CD4-positive, alpha-beta T cell treated with Interferon alpha-2 for 1 hour (primary cell): ENCODE measurements at regions not wholly inside any gene's neighbourhood (a gene's known extent, or its start where the extent isn't known, plus 50 kb on each side); places are given as distances from the start of the nearest gene placed in this dataset.
"Not testable (repeated sequence)": the region's sequence is repeated elsewhere in the genome, so short reads cannot be mapped to it uniquely, and the experiment has no call there.

Source experiments
- DNase-seq, 2 donors: peaks; one replicate each; pipeline ENCODE4 v3.0.0-alpha.2; 2020 to 2022

DNA sequence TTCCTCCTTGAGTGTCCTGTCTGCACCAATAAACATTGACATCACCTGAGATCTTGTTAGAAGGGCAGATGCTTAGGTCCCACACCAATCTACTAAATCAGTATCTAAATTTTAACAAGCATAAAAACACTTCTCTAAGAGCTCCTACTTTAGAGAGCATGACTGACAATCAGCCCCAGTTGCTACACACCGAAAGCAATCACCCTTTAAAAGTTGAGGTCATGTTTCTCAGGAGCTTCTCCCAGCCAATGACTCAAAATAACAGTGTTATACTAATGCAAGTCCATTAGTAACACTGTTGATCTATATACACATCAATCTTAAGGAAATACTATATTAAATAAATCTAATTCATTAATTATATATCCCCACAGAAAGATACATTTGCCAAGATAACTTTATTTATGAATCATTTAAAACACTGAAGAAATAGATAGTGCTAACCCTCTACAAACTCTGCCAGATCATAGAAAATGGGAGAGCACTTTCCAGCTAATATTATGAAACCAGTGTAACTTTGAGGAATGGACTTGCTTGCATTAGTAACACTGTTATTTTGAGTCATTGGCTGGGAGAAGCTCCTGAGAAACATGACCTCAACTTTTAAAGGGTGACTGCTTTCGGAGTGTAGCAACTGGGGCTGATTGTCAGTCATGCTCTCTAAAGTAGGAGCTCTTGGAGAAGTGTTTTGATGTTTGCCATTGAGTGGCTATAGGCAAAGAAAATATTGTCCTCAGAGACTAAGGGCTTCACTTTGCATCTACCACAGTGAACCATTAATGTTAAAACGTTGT lies 109.8 kb upstream of the HDX start:
- no peak for DNase-seq

DNA sequence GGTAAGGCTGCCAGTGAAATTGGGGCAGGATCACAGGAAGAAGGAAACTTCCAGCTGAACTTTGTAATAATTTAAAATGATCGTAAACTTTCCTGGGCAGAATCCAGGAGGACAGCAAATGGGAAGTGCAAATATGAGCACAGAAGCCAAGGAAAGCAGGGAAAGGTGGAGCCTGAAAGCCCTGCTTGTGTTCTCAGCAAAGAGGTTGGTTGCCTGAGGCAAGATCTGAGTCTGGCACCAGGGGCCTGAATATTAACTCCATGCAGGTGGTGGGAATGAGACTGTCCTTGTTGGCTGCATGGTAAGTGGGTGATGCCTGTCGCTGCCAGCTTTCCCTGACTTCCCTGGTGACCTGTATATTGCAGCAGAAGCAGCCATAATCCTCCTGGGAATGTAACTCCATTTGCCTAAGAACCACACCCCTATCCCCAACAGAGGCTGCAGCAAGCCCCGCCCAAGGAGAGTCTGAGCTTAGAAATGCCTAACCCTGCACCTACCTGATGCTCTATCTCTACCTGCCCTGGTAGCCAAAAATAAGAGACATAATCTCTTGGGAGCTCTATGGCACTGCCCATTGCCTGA lies 132.0 kb upstream of the HDX start:
- no peak for DNase-seq

GRCh38 chrX:84666086-84666485 lies 163.8 kb upstream of the HDX start:
- DNase-seq, result no peak

GRCh38 chrX:84690228-84690627 lies 188.0 kb upstream of the HDX start:
- no peak for DNase-seq

- DNase-seq, result no peak
Observed at GRCh38 chrX:84709987-84710386, 207.7 kb upstream of the HDX start.

GRCh38 chrX:84710611-84711010 lies 208.4 kb upstream of the HDX start:
- no peak for DNase-seq

DNA sequence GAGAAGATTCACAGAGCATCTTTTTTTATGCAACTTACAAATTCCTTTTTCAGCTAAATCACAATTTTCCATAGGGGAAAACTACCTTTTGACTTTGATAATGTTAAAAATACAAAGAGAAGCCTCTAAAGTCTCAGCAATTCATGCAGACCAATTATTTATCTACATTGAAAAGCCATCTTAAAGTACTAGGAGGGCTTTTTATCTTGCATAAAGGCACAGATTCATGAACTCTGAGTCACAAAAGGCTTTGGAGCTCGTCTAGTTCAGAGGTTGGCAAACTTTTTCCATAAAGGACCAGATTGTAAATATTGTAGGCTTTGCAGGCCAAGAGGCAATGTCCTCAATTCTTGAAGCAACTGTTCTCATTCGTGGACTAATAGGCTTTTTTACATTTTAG lies 210.4 kb upstream of the HDX start:
- DNase-seq, result no peak

DNA sequence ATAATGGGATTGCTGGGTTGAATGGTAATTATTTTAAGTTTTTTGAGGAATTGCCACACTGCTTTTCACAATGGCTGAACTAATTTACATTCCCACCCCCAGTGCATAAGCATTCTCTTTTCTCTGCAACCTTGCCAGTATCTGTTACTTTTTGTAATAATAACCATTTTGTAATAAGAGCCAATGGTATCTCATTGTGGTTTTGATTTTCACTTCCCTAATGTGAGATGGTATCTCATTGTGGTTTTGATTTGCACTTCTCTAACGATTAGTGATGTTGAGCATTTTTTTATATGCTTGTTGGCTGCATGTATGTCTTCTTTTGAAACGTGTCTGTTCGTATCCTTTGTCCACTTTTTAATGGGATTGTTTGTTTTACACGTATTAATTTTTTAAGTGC lies 213.1 kb upstream of the HDX start:
- no peak for DNase-seq

- DNase-seq, result no peak
Observed at GRCh38 chrX:84717343-84717742, 215.1 kb upstream of the HDX start.

GRCh38 chrX:84721416-84721815 lies 219.2 kb upstream of the HDX start:
- no peak for DNase-seq

- no peak for DNase-seq
Observed at GRCh38 chrX:84724576-84724975, 222.3 kb upstream of the HDX start.

- no peak for DNase-seq
Observed at GRCh38 chrX:84729408-84729807, 227.2 kb upstream of the HDX start.

DNA sequence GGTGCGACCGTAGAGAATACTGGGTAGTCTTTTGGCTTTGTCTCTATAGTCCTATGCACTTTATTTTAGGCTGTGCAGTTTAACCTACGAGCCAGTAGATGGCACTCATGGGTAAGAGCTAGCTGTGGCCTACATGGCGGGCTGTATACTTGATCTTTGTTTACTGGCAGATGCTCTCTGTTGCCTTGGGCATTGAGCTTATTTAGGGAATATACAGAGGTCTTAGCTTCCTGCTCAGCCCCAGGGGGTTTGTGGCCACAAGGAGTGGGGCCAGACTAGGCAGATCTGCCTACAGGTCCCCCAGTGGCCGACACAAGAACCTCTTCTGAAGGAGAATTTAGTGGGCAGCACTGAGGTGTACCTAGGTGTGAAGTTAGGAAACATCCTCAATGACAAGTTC lies 227.6 kb upstream of the HDX start:
- peak in 1 of 2 donors; percentile 13 for DNase-seq

GRCh38 chrX:84735025-84735424 lies 232.8 kb upstream of the HDX start:
- no peak for DNase-seq

DNA sequence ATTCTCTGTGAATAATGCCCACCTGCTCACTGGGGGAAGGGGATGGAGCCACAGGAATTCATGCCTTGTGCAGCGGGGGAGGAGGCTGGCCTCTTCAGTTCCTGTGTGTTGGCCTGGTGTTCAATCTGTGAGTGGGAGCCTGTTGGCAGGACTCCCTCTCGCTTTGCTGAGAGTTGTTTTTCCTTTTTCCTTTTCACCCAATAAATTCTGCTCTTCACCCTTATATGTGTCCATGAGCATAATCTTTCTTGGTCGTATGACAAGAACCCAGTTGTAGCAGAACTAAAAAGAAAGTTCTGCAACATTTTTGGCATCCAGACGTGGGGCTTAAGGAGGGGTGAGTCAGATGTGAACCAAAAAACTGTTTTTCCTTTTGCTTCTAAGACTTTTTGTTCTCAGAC lies 235.2 kb upstream of the HDX start:
- DNase-seq, result no peak

DNA sequence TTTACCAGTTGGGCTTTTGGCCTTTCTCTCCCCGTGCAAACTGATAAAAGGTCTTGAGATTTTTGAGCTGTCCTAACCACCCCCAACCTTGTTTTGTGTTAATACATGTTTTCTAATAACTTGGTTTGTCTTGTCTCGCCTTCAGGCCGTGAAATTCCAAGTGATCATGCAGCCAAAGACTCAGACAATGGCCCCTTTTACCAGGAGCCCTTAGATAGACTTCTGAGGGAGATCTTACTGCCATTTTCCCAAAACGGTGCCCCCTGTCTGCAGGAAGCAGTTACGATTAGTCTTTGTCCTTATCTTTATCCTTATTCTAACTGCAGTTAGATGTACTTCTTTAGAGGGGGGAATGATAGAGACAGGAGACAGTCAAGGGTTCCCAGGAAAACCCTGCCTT lies 245.3 kb upstream of the HDX start:
- no peak for DNase-seq

GRCh38 chrX:84748965-84749656 lies 246.9 kb upstream of the HDX start:
- no peak for DNase-seq

- DNase-seq, result no peak
Observed at GRCh38 chrX:84760560-84760959, 243.1 kb upstream of the APOOL start.

- DNase-seq, result no peak
Observed at GRCh38 chrX:84796321-84796720, 207.4 kb upstream of the APOOL start.

GRCh38 chrX:84830836-84831235 lies 172.8 kb upstream of the APOOL start:
- DNase-seq, result no peak

DNA sequence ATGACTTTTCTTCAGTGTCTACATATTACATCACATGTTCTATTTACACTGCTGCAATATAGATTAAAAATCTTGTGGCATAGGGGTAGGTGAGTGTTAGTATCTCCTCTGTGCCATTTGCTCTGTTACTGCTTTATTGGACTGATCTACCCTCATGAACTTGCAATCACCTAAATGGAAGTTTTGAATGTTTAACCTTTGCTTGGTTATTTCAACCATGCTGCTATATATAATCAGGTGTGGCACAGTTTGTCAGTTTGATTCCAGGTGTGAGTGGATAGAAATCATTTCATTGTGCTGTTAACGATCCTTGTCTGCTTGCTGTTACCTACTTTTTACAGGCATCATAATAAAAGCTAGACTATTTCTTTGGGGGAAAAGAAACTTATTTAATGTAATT lies 157.1 kb upstream of the APOOL start:
- not testable (repeated sequence) for DNase-seq

GRCh38 chrX:84851183-84851582 lies 152.5 kb upstream of the APOOL start:
- DNase-seq, result not testable (repeated sequence)

GRCh38 chrX:84856791-84857190 lies 146.9 kb upstream of the APOOL start:
- DNase-seq, result not testable (repeated sequence)

GRCh38 chrX:84858771-84859170 lies 144.9 kb upstream of the APOOL start:
- not testable (repeated sequence) for DNase-seq
